GM12892 (cell line): ENCODE measurements at regions not wholly inside any gene's neighbourhood (a gene's known extent, or its start where the extent isn't known, plus 50 kb on each side); places are given as distances from the start of the nearest gene placed in this dataset.

Experiments used
- POLR2A ChIP-seq: IDR thresholded peaks from 2 replicates; pipeline ENCODE4 v1.6.1; 2011; ENCODE audit warnings: low read depth, low read length, control low read depth
- POLR2AphosphoS5 ChIP-seq: IDR thresholded peaks from 2 replicates; pipeline ENCODE4 v1.6.1; 2011; ENCODE audit warnings: low read depth, low read length, control low read depth
- TAF1 ChIP-seq: IDR thresholded peaks from 2 replicates; pipeline ENCODE4 v1.6.1; 2011; ENCODE audit warnings: low read depth, mild to moderate bottlenecking, control low read depth, low read length, borderline replicate concordance

- TF ChIP-seq POLR2A (no peak), POLR2AphosphoS5 (no peak), TAF1 (no peak)
These were observed 526.7 kb upstream of the ADAMTS16 start for GRCh38 chr5:4613440-4613839.
